ENCODE measurements at regions not wholly inside any gene's neighbourhood (a gene's known extent, or its start where the extent isn't known, plus 50 kb on each side); places are given as distances from the start of the nearest gene placed in this dataset.
"Not testable (repeated sequence)": the region's sequence is repeated elsewhere in the genome, so short reads cannot be mapped to it uniquely, and the experiment has no call there.

DNA sequence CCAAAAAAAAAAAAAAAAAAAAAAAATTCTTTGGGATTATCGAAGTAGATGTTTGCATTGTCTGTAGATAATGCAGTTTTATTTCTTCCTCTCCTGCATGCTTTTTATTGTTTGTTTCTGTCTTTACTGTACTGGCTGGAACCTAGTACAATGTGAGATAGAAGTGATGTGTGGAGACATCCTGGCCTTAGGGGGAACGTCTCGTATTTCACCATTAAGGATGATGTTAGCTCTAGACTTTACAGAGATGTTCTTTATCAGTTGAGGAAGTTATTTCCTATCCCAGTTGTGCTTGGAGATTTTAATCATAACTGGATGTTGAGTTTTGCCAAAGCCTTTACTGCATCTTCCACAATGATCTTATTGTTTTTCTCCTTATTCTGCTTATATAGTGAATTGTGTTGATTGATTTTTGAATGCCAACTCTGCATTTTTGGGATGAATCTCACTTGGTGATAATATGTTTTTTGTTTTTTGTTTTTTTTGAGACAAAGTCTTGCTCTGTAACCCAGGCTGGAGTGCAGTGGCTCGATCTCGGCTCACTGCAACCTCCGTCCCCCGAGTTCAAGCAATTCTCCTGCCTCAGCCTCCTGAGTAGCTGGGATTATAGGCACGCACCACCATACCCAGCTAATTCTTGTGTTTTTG, 179.7 kb downstream of the LAT start:
- not testable (repeated sequence) for H3K4me1 ChIP-seq (ENCODE audit: control insufficient read depth, low read depth, low read length); H3K36me3 ChIP-seq (ENCODE audit: control insufficient read depth, low read depth, low read length); H3K27me3 ChIP-seq (ENCODE audit: control insufficient read depth, insufficient read depth, low read length); H3K27ac ChIP-seq (ENCODE audit: low read length); H3K9me3 ChIP-seq (ENCODE audit: control insufficient read depth, low read depth, low read length); H3K4me3 ChIP-seq (ENCODE audit: low read length); H3K9ac ChIP-seq (ENCODE audit: low read length)

DNA sequence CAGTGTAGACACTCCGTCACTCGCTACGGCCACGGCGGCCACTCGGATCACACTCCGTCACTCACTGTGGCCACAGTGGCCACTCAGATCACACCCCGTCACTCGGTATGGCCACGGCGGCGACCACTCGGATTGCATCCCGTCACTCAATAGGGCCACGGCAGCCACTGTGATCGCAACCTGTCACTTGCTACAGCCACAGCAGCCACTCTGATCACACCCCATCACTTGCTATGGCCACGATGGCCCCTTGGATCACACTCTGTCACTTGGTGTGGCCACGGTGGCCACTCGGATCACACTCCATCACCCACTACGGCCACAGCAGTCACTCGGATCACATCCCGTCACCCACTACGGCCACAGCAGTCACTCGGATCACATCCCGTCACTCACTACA, 175.3 kb downstream of the LAT start:
- H3K27me3 ChIP-seq (ENCODE audit: control insufficient read depth, insufficient read depth, low read length); H3K4me3 ChIP-seq (ENCODE audit: low read length); H3K9ac ChIP-seq (ENCODE audit: low read length); H3K36me3 ChIP-seq (ENCODE audit: control insufficient read depth, low read depth, low read length); H3K27ac ChIP-seq (ENCODE audit: low read length); H3K9me3 ChIP-seq (ENCODE audit: control insufficient read depth, low read depth, low read length): not testable (repeated sequence)
- peaks cover 10% of the 10 kb centered on the region for H3K4me1 ChIP-seq (ENCODE audit: control insufficient read depth, low read depth, low read length)

DNA sequence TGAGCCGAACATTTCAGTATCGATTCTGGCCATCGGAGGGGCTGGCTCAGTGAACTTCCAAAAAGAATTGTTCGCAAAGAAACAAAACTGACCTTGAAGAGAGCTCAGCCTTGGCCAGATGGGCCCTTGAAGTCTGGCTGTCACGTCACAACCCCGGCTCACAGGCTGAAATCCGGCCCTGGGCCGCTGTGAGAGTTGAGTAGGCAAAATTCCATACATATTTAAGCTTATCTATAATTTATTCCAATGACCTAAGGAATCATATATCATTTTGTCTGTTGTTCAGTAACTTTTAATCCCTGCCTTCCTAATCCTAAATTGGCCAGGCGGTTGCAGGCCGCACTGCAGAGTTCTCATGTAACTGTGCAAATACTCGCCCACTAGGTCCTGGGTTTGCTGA, 174.8 kb downstream of the LAT start:
- H3K9me3 ChIP-seq (ENCODE audit: control insufficient read depth, low read depth, low read length); H3K9ac ChIP-seq (ENCODE audit: low read length); H3K36me3 ChIP-seq (ENCODE audit: control insufficient read depth, low read depth, low read length); H3K4me3 ChIP-seq (ENCODE audit: low read length); H3K27ac ChIP-seq (ENCODE audit: low read length); H3K27me3 ChIP-seq (ENCODE audit: control insufficient read depth, insufficient read depth, low read length): not testable (repeated sequence)
- H3K4me1 ChIP-seq (ENCODE audit: control insufficient read depth, low read depth, low read length), result peaks cover 10% of the 10 kb centered on the region

DNA sequence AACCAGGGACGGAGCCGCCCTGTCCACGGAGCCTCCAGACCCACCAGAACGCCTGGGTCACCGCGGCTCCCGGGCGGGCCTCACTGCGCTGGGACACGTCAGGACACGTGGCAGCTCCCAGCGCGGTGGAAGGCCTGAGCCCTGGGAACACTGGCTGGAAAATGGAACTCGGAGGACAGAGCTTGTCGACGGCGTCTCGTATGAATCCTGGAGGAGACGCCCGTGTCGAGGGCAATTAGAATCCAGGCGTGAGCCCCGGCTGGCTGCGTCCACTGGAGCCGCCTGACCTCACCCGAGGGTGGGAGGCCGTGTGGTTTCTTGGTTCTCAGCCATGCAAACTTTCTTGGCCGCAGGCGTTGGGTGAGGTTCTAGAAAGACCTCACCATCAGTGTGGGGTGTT, 173.9 kb downstream of the LAT start:
- no peak overlapping the region for H3K9ac ChIP-seq (ENCODE audit: low read length)
- no peaks in the 10 kb centered on the region for H3K9me3 ChIP-seq (ENCODE audit: control insufficient read depth, low read depth, low read length)
- H3K4me1 ChIP-seq (ENCODE audit: control insufficient read depth, low read depth, low read length), result peaks cover 10% of the 10 kb centered on the region
- no peaks in the 10 kb centered on the region for H3K27me3 ChIP-seq (ENCODE audit: control insufficient read depth, insufficient read depth, low read length)
- no peaks in the 10 kb centered on the region for H3K36me3 ChIP-seq (ENCODE audit: control insufficient read depth, low read depth, low read length)
- no peak overlapping the region for H3K4me3 ChIP-seq (ENCODE audit: low read length)
- no peak overlapping the region for H3K27ac ChIP-seq (ENCODE audit: low read length)

DNA sequence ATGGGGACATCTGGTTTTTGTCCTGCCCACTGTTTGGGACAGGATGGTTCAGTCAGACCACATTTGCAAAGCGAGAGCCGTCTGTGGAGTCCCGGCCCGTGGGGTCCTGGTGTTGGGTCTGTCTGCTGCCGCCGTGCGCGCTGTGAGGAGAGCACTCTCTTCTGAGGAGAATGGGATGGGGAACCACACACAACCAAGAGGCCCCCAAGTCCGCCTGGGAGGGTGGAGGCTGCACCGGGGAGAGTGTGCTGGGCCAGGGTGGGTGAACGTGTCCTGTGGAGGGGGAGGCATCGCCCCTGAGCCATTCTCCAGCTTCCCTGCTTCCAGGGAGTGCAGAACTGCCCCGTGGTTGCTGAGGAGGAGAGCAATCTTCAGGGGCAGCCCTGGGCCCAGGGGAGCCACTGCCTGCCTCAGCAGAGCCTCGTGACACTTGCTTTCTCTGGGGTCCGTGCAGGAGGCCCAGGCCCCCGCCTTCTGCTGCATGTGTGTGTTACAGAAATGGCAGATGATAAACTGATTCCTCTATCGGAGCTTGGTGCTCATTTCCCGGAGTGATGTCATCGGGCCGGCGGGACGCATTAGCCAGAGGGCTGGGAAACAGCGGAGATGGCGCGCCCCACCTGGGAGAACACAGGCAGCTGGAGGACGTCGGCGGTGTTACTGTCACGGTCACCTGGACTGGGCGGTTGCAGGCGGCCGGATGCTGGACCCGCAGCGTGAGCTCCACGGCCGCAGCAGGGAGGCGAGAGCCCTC, 173.4 kb downstream of the LAT start:
- not testable (repeated sequence) for H3K27me3 ChIP-seq (ENCODE audit: control insufficient read depth, insufficient read depth, low read length); H3K9ac ChIP-seq (ENCODE audit: low read length); H3K36me3 ChIP-seq (ENCODE audit: control insufficient read depth, low read depth, low read length); H3K4me3 ChIP-seq (ENCODE audit: low read length); H3K27ac ChIP-seq (ENCODE audit: low read length); H3K9me3 ChIP-seq (ENCODE audit: control insufficient read depth, low read depth, low read length)
- peaks cover 10% of the 10 kb centered on the region for H3K4me1 ChIP-seq (ENCODE audit: control insufficient read depth, low read depth, low read length)

DNA sequence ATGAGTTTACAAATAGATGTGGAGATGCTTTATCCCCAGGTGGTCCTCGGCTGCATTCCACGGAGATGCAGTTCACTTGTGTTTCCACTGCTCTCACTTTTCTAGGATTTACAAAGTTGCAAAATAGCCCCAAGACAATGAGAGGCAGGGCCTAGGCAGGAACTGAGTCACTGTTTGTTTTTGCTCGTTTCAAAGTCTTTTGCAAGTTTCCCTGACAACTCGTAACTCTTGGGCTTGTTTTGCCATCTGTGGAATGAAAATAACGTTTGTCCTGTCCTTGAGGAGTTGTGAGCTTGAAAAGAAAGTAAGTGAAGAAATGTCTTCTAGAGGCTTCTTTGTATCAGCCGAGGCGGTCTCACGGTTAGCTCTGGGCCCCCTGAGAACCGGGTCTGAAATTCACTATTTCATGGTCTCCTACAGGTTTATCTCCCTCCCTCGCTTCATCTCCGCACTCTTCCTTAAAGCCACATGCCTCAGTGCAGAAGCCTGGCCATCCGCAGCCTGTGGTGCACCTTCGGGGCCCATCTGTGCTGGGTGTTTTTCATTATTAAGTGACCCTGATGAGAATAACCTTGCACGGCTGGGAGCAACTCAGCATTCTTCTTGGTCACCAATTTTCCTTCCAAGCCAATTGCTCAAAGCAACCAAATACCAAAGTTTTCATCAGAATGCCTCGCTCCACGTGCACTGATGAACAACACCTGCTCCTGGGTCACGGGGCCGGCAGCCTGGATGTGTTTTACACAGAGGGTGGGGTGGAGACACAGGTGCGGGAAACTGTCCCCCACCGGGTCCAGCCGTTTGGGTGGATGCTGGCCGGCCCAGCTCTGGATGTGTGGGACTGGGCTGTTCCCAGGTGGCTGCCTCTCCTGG, 172.4 kb downstream of the LAT start:
- not testable (repeated sequence) for H3K36me3 ChIP-seq (ENCODE audit: control insufficient read depth, low read depth, low read length); H3K9me3 ChIP-seq (ENCODE audit: control insufficient read depth, low read depth, low read length); H3K9ac ChIP-seq (ENCODE audit: low read length); H3K27ac ChIP-seq (ENCODE audit: low read length); H3K27me3 ChIP-seq (ENCODE audit: control insufficient read depth, insufficient read depth, low read length); H3K4me3 ChIP-seq (ENCODE audit: low read length)
- H3K4me1 ChIP-seq (ENCODE audit: control insufficient read depth, low read depth, low read length), result peaks cover 10% of the 10 kb centered on the region

DNA sequence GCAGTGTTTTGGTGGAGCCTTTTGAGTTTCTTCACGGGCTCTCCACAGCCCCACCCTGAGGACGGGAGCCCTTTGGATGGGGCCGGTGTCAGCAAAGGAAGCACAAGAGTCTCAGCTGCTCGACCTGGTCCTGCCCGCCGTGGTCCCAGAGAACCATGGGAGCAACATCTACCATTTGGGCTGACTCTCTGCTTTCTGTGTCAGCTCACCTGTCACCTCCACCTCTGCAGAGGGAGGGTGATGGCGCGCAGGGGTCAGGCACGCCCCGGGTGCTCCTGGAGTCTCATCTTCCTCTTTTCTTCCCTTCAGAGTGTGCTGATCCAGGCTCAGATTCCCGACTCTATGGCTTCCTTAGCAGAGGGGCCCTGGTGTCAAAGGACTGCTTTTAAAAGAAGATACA, 171.7 kb downstream of the LAT start:
- H3K27me3 ChIP-seq (ENCODE audit: control insufficient read depth, insufficient read depth, low read length), result no peaks in the 10 kb centered on the region
- no peak overlapping the region for H3K9ac ChIP-seq (ENCODE audit: low read length)
- H3K27ac ChIP-seq (ENCODE audit: low read length), result no peak overlapping the region

DNA sequence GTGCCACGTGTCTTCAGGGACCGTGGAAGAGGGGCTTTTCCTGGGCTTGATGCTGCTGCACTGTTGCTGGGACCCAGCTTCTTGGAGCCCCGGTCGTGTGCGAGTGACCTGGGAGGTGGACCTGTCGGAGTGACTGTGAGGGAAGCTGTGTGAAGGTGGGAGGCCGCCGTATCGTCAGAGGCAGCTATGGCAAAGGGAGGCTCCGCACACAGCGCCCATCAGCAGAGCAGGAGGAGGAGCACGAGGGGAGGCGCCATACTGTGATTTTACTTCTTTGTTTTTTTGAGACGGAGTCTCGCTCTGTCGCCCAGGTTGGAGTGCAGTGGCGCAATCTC, 171.0 kb downstream of the LAT start:
- H3K27ac ChIP-seq (ENCODE audit: low read length); H3K4me3 ChIP-seq (ENCODE audit: low read length); H3K36me3 ChIP-seq (ENCODE audit: control insufficient read depth, low read depth, low read length); H3K9me3 ChIP-seq (ENCODE audit: control insufficient read depth, low read depth, low read length); H3K9ac ChIP-seq (ENCODE audit: low read length); H3K27me3 ChIP-seq (ENCODE audit: control insufficient read depth, insufficient read depth, low read length): not testable (repeated sequence)
- peaks cover 10% of the 10 kb centered on the region for H3K4me1 ChIP-seq (ENCODE audit: control insufficient read depth, low read depth, low read length)

More for the DNA sequence above, 171.7 kb downstream of the LAT start:
- no peaks in the 10 kb centered on the region for H3K36me3 ChIP-seq (ENCODE audit: control insufficient read depth, low read depth, low read length)
- H3K4me3 ChIP-seq (ENCODE audit: low read length), result no peak overlapping the region
- H3K9me3 ChIP-seq (ENCODE audit: control insufficient read depth, low read depth, low read length), result no peaks in the 10 kb centered on the region
- peaks cover 10% of the 10 kb centered on the region for H3K4me1 ChIP-seq (ENCODE audit: control insufficient read depth, low read depth, low read length)

DNA sequence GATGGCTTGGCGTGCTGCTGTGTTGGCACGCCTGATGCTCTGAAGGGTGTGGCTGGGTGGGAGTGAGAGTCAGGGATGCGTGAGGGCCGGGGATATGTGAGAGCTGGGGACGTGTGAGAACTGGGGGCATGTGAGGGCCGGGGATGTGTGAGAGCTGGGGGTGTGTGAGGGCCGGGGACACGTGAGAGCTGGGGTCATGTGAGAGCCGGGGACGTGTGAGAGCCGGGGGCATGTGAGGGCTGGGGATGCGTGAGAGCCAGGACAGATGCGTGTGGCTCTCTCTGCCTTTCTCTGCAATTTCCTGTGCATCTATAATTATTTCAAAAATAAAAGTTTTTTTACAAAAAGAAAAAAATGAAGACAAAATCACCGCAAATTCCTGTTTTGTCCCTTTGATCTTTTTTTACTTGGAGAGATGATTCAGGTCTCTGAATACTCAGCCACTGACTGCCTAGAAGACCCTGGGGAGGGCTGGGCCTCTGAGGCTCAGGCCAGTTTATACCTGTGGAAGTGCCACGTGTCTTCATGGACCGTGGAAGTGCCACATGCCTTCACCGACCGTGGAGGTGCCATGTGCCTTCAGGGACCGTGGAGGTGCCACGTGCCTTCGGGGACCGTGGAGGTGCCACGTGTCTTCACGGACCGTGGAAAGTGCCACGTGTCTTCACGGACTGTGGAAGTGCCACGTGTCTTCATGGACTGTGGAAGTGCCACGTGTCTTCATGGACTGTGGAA, 170.4 kb downstream of the LAT start:
- H3K9ac ChIP-seq (ENCODE audit: low read length); H3K27ac ChIP-seq (ENCODE audit: low read length); H3K27me3 ChIP-seq (ENCODE audit: control insufficient read depth, insufficient read depth, low read length); H3K9me3 ChIP-seq (ENCODE audit: control insufficient read depth, low read depth, low read length); H3K4me3 ChIP-seq (ENCODE audit: low read length); H3K36me3 ChIP-seq (ENCODE audit: control insufficient read depth, low read depth, low read length): not testable (repeated sequence)
- peaks cover 10% of the 10 kb centered on the region for H3K4me1 ChIP-seq (ENCODE audit: control insufficient read depth, low read depth, low read length)

DNA sequence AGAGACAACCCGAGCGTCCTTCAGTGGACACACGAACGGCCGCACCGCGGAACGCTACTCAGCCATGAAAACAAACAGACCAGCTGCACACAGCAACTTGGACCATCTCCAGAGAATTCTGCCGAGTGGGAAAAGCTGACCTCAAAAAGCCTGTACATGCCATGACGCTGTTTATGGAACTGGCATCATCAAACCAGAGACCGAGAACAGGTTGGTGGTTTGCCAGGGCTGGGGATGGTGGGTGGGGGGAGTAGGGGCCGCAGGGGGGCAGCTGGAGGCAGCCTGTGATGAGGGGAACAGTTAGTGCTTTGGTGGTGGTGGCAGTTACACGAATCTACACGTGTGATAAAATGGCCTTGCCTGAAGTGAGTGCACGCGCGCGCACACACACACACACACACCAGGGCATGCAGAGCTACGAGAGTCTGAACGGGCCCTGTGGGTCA, 169.8 kb downstream of the LAT start:
- H3K27ac ChIP-seq (ENCODE audit: low read length), result no peak overlapping the region
- H3K9ac ChIP-seq (ENCODE audit: low read length), result no peak overlapping the region
- H3K9me3 ChIP-seq (ENCODE audit: control insufficient read depth, low read depth, low read length), result no peaks in the 10 kb centered on the region
- H3K27me3 ChIP-seq (ENCODE audit: control insufficient read depth, insufficient read depth, low read length), result no peaks in the 10 kb centered on the region
- no peak overlapping the region for H3K4me3 ChIP-seq (ENCODE audit: low read length)
- H3K4me1 ChIP-seq (ENCODE audit: control insufficient read depth, low read depth, low read length), result peaks cover 10% of the 10 kb centered on the region
- no peaks in the 10 kb centered on the region for H3K36me3 ChIP-seq (ENCODE audit: control insufficient read depth, low read depth, low read length)

DNA sequence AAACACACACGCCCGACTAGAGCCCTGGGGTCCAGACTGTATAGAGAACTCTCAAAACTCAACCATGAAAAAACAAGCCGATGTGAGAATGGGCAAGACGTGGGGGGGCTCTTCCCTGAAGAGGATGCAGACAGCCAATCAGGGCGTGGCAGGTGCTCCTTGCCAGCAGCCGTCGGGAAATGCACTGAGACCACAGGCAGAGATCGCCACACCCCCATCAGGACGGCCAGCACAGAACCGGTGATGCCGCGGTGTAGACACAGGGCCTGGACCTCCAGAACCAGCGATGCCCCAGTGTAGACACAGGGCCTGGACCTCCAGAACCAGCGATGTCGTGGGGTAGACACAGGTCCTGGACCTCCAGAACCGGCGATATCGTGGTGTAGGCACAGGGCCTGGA, 169.2 kb downstream of the LAT start:
- Histone ChIP-seq H3K27me3 (ENCODE audit: control insufficient read depth, insufficient read depth, low read length) (no peaks in the 10 kb centered on the region), H3K4me1 (ENCODE audit: control insufficient read depth, low read depth, low read length) (peaks cover 10% of the 10 kb centered on the region), H3K27ac (ENCODE audit: low read length) (no peak overlapping the region), H3K36me3 (ENCODE audit: control insufficient read depth, low read depth, low read length) (no peaks in the 10 kb centered on the region), H3K9ac (ENCODE audit: low read length) (no peak overlapping the region), H3K9me3 (ENCODE audit: control insufficient read depth, low read depth, low read length) (no peaks in the 10 kb centered on the region), H3K4me3 (ENCODE audit: low read length) (no peak overlapping the region)

Data from iPS-18a (cell line).